ENCODE measurements at regions not wholly inside any gene's neighbourhood (a gene's known extent, or its start where the extent isn't known, plus 50 kb on each side); places are given as distances from the start of the nearest gene placed in this dataset.

DNA sequence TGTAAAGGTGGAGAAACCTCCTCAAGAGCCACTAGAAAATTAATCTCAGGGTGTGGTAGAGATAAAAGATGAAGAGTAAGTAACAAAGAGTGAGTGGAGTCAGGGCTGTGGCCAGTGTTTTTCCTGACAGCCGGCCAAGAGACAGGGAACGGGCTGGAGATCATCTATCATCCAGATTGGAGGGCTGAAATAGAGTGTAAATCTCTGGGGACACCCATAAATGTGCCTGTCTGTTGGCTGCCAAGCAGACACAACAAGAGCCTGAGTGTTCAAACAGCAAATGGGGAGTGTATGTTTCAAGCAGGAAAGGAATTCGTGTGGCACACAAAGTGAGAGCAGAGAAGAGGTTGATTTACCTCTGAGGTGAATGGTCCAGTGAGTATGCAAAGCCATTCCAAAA is 326.4 kb upstream of the KHDRBS2 start:
- DNase-seq (ENCODE audit: low read depth), result no peak
- no peak overlapping the region for H3K4me3 ChIP-seq (ENCODE audit: low read depth, low read length)
- TF ChIP-seq, protein P1, sequence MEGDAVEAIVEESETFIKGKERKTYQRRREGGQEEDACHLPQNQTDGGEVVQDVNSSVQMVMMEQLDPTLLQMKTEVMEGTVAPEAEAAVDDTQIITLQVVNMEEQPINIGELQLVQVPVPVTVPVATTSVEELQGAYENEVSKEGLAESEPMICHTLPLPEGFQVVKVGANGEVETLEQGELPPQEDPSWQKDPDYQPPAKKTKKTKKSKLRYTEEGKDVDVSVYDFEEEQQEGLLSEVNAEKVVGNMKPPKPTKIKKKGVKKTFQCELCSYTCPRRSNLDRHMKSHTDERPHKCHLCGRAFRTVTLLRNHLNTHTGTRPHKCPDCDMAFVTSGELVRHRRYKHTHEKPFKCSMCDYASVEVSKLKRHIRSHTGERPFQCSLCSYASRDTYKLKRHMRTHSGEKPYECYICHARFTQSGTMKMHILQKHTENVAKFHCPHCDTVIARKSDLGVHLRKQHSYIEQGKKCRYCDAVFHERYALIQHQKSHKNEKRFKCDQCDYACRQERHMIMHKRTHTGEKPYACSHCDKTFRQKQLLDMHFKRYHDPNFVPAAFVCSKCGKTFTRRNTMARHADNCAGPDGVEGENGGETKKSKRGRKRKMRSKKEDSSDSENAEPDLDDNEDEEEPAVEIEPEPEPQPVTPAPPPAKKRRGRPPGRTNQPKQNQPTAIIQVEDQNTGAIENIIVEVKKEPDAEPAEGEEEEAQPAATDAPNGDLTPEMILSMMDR (IDR thresholded peaks at IDR 0.05; ENCODE audit: control insufficient read depth, extremely low read depth, insufficient read depth), result no peak

DNA sequence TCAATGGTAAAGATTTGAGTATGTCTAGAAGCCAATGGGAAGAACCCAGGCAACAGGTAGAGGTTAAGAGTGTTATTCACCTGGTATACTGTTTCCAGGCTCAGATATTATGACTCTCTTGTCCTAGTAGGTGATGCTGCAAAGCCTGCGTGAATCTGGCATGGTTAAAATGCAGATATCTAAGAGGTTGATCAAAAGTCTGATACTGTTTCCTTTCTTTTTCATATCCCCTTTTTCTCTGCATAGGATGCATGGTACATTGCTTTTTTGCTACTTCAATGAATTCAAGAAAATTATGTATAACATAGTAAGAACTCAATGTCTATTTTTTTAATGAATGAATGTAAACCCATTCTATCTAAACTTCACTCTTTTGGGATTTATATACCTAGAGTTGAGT is 284.3 kb upstream of the KHDRBS2 start:
- TF ChIP-seq, protein P1 (IDR thresholded peaks at IDR 0.05; ENCODE audit: control insufficient read depth, extremely low read depth, insufficient read depth), result no peak

DNA sequence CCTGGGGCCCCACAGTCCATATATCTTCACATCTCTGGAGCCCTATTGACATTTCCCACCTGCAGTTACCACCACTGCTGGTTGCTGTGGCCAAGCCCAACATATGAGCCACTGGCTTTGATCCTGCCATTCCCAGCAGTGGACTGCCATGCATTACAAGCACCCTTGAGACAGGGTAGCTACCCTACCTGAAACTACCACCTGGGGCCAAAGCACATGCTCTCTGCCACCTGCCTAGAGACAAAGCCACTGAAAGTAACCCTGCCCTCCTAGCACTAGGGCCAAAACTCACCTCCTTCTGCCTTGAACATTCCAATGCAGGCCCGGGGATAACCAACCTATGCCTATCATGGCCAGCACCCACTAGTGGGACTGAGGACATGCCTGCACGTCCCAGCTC is 255.5 kb upstream of the KHDRBS2 start:
- TF ChIP-seq, protein P1 (IDR thresholded peaks at IDR 0.05; ENCODE audit: control insufficient read depth, extremely low read depth, insufficient read depth), result no peak
- no peak overlapping the region for H3K4me3 ChIP-seq (ENCODE audit: low read depth, low read length)
- no peak for DNase-seq (ENCODE audit: low read depth)

More for the DNA sequence above, 284.3 kb upstream of the KHDRBS2 start:
- H3K4me3 ChIP-seq (ENCODE audit: low read depth, low read length), result no peak overlapping the region
- no peak for DNase-seq (ENCODE audit: low read depth)

DNA sequence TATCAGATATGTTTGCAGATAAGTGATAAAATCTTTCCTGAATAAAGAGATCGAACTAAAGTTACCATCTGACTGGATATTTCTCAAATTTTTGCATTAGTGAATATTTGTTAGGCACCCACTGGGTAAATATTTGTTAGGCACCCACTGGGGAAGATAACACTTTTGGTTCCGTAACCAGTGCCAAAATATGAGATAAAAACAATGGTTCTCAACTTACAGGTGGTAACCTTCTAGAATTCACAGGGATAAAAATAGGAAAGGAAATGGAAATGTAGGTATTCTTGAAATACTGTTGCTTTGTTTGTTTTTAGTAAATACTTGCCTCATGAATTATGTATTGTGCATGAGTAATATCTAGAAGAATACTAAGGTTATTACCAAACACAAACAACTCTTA is 245.0 kb upstream of the KHDRBS2 start:
- no peak overlapping the region for H3K4me3 ChIP-seq (ENCODE audit: low read depth, low read length)
- no peak for DNase-seq (ENCODE audit: low read depth)
- TF ChIP-seq, protein P1 (IDR thresholded peaks at IDR 0.05; ENCODE audit: control insufficient read depth, extremely low read depth, insufficient read depth), result no peak

DNA sequence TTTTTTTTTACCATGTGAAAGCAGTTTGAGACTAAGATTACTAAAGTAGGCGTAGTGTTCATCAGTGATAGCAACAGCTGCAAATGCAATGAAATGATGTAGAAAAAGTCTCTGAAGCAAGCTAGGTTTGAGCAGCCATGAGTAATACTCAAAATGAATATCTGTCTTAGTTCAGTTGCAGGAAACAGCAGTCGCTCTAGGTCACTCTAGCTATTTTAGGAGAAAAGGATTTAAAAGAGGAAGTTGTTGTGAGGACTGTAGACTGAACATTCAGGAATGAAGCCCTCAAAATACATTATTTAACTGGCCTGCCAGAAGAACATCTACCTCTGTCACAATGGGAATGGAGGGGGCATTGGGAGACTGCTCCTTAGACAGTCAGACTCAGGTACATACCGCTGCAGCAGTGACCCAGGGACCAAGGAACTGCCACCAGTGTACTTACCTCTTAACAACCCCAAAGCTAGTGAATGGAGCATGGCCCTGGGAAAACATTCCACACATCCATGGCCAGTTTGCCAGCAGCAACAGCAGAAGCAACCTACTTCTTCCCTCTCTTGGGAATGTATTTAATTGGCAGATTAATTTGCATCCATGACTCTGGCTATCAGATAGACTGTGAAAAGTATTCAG is 243.0 kb upstream of the KHDRBS2 start:
- DNase-seq (ENCODE audit: low read depth), result no peak
- no peak overlapping the region for H3K4me3 ChIP-seq (ENCODE audit: low read depth, low read length)
- TF ChIP-seq, protein P1 (IDR thresholded peaks at IDR 0.05; ENCODE audit: control insufficient read depth, extremely low read depth, insufficient read depth), result no peak

DNA sequence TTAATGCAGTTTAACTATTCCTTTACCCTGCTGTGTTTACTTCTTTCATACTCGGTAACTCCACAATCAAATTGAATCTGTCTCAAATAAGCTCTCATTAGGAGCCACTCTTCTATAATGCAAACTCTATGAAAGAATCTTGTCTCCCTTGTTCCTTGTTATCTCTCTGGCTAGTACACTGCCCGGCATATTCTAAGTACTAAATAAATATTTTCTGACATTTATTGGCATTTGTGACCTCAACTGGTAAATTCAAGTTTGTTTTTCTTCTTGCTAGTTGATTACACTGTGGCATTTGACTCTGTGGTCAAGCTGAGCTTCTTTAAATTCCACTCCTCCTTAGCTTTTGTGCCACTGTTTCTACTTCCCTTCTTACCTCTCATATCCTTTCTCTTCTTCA is 237.6 kb upstream of the KHDRBS2 start:
- DNase-seq (ENCODE audit: low read depth), result peak; percentile 76
- no peak overlapping the region for H3K4me3 ChIP-seq (ENCODE audit: low read depth, low read length)
- TF ChIP-seq, protein P1 (IDR thresholded peaks at IDR 0.05; ENCODE audit: control insufficient read depth, extremely low read depth, insufficient read depth), result no peak

DNA sequence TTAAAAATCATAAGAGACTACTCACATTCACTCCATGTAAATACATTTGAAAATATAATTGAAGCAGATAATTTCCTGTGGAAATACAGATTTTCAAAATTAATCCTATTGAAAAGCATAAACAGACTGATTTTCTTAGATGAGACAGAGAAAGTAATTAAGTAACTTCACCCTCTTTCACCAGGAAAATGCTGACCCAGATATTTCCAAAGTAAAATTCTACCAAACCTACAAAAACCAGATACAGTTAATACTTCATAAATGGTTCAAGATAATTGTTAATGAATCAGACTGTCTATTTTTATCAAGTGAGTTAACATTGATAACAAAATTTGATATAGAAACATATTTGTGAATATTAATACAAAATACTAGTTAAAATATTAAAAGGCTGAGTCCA is 233.5 kb upstream of the KHDRBS2 start:
- TF ChIP-seq, protein P1 (IDR thresholded peaks at IDR 0.05; ENCODE audit: control insufficient read depth, extremely low read depth, insufficient read depth), result no peak
- H3K4me3 ChIP-seq (ENCODE audit: low read depth, low read length), result no peak overlapping the region
- no peak for DNase-seq (ENCODE audit: low read depth)
